SK-N-SH (cell line): ENCODE measurements at regions not wholly inside any gene's neighbourhood (a gene's known extent, or its start where the extent isn't known, plus 50 kb on each side); places are given as distances from the start of the nearest gene placed in this dataset.

Experiments used
- CTCF ChIA-PET: fragments of 300-600, 350-600 bp; formaldehyde crosslinking; extraction: SDS; loops from one replicate; lab custom pipeline; 2021; lab: Yijun Ruan, JAX
- POLR2A ChIA-PET: fragments of 350-600 bp; sonication (Branson Sonifier 250); formaldehyde crosslinking; extraction: SDS; loops from one replicate; lab custom pipeline; 2020; ENCODE audit warnings: antibody characterized with exemption, inconsistent platforms; lab: Yijun Ruan, JAX
- DNase-seq: peaks from one replicate; pipeline ENCODE4 v3.0.0; 2012
- H2AFZ ChIP-seq: fragments of 200-600 bp; sonication (generic); 2 replicates; pipeline ENCODE4 v1.8.1; 2016; ENCODE audit warnings: antibody characterized with exemption, mild to moderate bottlenecking, low read depth
- H3F3A ChIP-seq: fragments of 200-600 bp; sonication (generic); replicated peaks from 2 replicates; pipeline ENCODE3; 2016; ENCODE audit warnings: antibody characterized with exemption, mild to moderate bottlenecking; ENCODE audit not compliant: insufficient read depth
- H3K27ac ChIP-seq, 2 experiments: fragments of 200-500 bp in 1 of 2; fragments of 200-600 bp in 1 of 2; sonication (Bioruptor generic) in 1 of 2; sonication (generic), shearing (Covaris generic) in 1 of 2; 2 replicates each; pipeline versions ENCODE4 v1.5.1 to v1.6.1; 2014 to 2016; ENCODE audit warnings: low read depth in 2 of 2, inconsistent platforms in 1 of 2, low read length in 1 of 2, mild to moderate bottlenecking in 1 of 2, mixed read lengths in 1 of 2
- H3K27me3 ChIP-seq: fragments of 200-600 bp; sonication (generic), shearing (Covaris generic); 2 replicates; pipeline ENCODE4 v1.6.1; 2016; ENCODE audit warnings: mixed run types; ENCODE audit not compliant: insufficient read depth
- H3K36me3 ChIP-seq, 2 experiments: fragments of 200-500 bp in 1 of 2; fragments of 200-600 bp in 1 of 2; sonication (Bioruptor generic) in 1 of 2; sonication (generic) in 1 of 2; replicated peaks in 1 of 2; 2 replicates each; pipeline versions ENCODE3 to v1.5.1; 2014 to 2016; ENCODE audit warnings: low read length in 1 of 2, mild to moderate bottlenecking in 1 of 2; ENCODE audit not compliant: insufficient read depth in 2 of 2, control insufficient read depth in 1 of 2
- H3K4me1 ChIP-seq, 2 experiments: fragments of 200-500 bp in 1 of 2; fragments of 200-600 bp in 1 of 2; sonication (Bioruptor generic) in 1 of 2; sonication (generic), shearing (Covaris generic) in 1 of 2; 2 replicates each; pipeline versions ENCODE4 v1.5.1 to v1.6.1; 2014 to 2016; ENCODE audit warnings: low read depth in 1 of 2, low read length in 1 of 2, mixed run types in 1 of 2; ENCODE audit not compliant: insufficient read depth in 2 of 2, control insufficient read depth in 1 of 2
- H3K4me2 ChIP-seq: fragments of 200-600 bp; sonication (generic), shearing (Covaris generic); 2 replicates; pipeline ENCODE4 v1.6.1; 2017; ENCODE audit warnings: mixed run types
- H3K4me3 ChIP-seq, 2 experiments: fragments of 200-500 bp in 1 of 2; fragments of 200-600 bp in 1 of 2; sonication (Bioruptor generic) in 1 of 2; sonication (generic), shearing (Covaris generic) in 1 of 2; 2 replicates each; pipeline versions ENCODE4 v1.5.1 to v1.8.1; 2014 to 2016; ENCODE audit warnings: low read depth in 2 of 2, inconsistent platforms in 1 of 2, low read length in 1 of 2, mild to moderate bottlenecking in 1 of 2, mixed read lengths in 1 of 2, moderate library complexity in 1 of 2
- H3K79me2 ChIP-seq: fragments of 200-600 bp; sonication (generic); 2 replicates; pipeline ENCODE4 v1.8.1; 2017; ENCODE audit warnings: mild to moderate bottlenecking; ENCODE audit not compliant: insufficient read depth
- H3K9ac ChIP-seq: fragments of 200-600 bp; sonication (generic); 2 replicates; pipeline ENCODE4 v1.6.1; 2017; ENCODE audit warnings: mixed run types
- H3K9me2 ChIP-seq: fragments of 200-600 bp; sonication (generic); 2 replicates; pipeline ENCODE4 v1.6.1; 2017; ENCODE audit warnings: mixed run types
- H3K9me3 ChIP-seq: fragments of 200-600 bp; sonication (generic); 2 replicates; pipeline ENCODE4 v1.6.1; 2017; ENCODE audit warnings: mixed run types, mild to moderate bottlenecking, moderate library complexity
- H4K20me1 ChIP-seq: fragments of 200-600 bp; sonication (generic); 2 replicates; pipeline ENCODE4 v1.6.1; 2017; ENCODE audit warnings: mild to moderate bottlenecking, mixed run types; ENCODE audit not compliant: insufficient read depth
- CTCF ChIP-seq: fragments of 200-600 bp; sonication (generic); IDR thresholded peaks from 2 replicates; pipeline ENCODE4 v1.6.1; 2017; ENCODE audit warnings: antibody characterized with exemption, mild to moderate bottlenecking, moderate library complexity
- EP300 ChIP-seq, 2 experiments: IDR thresholded peaks; 2 replicates each; pipeline versions ENCODE4 v1.4.0 to v1.6.1; 2012; ENCODE audit warnings: borderline replicate concordance in 1 of 2, low read depth in 1 of 2, low read length in 1 of 2
- MAX ChIP-seq: IDR thresholded peaks from 2 replicates; pipeline ENCODE4 v1.4.0; 2012; ENCODE audit warnings: low read depth
- MXI1 ChIP-seq: IDR thresholded peaks from 2 replicates; pipeline ENCODE4 v1.6.1; 2012; ENCODE audit warnings: mild to moderate bottlenecking, low read depth, low read length, improper control_type of control experiment
- POLR2AphosphoS5 ChIP-seq: IDR thresholded peaks from 2 replicates; pipeline ENCODE4 v1.6.1; 2012; ENCODE audit warnings: low read depth, low read length
- TCF12 ChIP-seq: IDR thresholded peaks from 2 replicates; pipeline ENCODE4 v1.4.0; 2012
- WGBS: methylation state at CpG from one replicate; pipeline ENCODE4 v1.1.6; 2017; ENCODE audit warnings: low lambda C conversion rate; 5-methylcytosine and 5-hydroxymethylcytosine counted together

- POLR2A ChIA-PET: no interaction called here
- Histone ChIP-seq H3K4me3 (no peak overlapping the region), H3K9me3 (no peaks in the 10 kb centered on the region), H3K9me2 (no peaks in the 10 kb centered on the region), H4K20me1 (no peaks in the 10 kb centered on the region), H3K27ac (no peak overlapping the region), H3K4me1 (no peaks in the 10 kb centered on the region), H3K27me3 (peaks cover 62% of the 10 kb centered on the region), H3K4me2 (no peak overlapping the region), H3K36me3 (no peaks in the 10 kb centered on the region), H3K79me2 (no peaks in the 10 kb centered on the region), H3F3A (no peaks in the 10 kb centered on the region), H2AFZ (no peak overlapping the region), H3K9ac (no peak overlapping the region)
- DNase-seq: no peak
- TF ChIP-seq POLR2AphosphoS5 (no peak), TCF12 (no peak), MAX (no peak), MXI1 (no peak)
- WGBS: 18% methylated on average over 16 of the region's 27 CpGs
- CTCF ChIA-PET: no interaction called here
Measured at GRCh38 chr16:86092586-86093480, 193.9 kb downstream of the IRF8 start.

GRCh38 chr16:86093801-86094750, 195.1 kb downstream of the IRF8 start:
- H4K20me1 ChIP-seq: no peaks in the 10 kb centered on the region
- POLR2A ChIA-PET: no interaction called here
- no peaks in the 10 kb centered on the region for H3K9me2 ChIP-seq
- H3K9me3 ChIP-seq: no peaks in the 10 kb centered on the region
- 0% methylated on average over 2 of the region's 14 CpGs for WGBS
- H3K27me3 ChIP-seq: peaks cover 59% of the 10 kb centered on the region
- 0 out of 2 replicates have a peak, but pooled peaks have one; percentile 15 for TF ChIP-seq CTCF
- no peak for TF ChIP-seq EP300 (IDR thresholded peaks at IDR 0.05; ENCODE audit: borderline replicate concordance in 1 of 2, low read depth in 1 of 2, low read length in 1 of 2)
- TF ChIP-seq, all 33 proteins: peak for 1
- Histone ChIP-seq H3K4me1 (no peaks in the 10 kb centered on the region), H2AFZ (no peak overlapping the region), H3F3A (no peaks in the 10 kb centered on the region), H3K79me2 (no peaks in the 10 kb centered on the region), H3K4me3 (no peak overlapping the region), H3K9ac (no peak overlapping the region), H3K27ac (no peak overlapping the region), H3K4me2 (no peak overlapping the region), H3K36me3 (no peaks in the 10 kb centered on the region)
- CTCF ChIA-PET: interaction anchor here (1.2 kb wide), 1 partner anchor 21 kb away, joined by 4 read pairs; no protein-coding TSS in a partner anchor
- no peak for DNase-seq
